C4-2B (cell line): ENCODE measurements at regions not wholly inside any gene's neighbourhood (a gene's known extent, or its start where the extent isn't known, plus 50 kb on each side); places are given as distances from the start of the nearest gene placed in this dataset.

Experiments used
- CTCF ChIP-seq: fragments of 450-650 bp; conservative IDR thresholded peaks from 2 replicates; pipeline ENCODE4 v1.5.1; 2017; ENCODE audit warnings: mild to moderate bottlenecking
- ZFX ChIP-seq: fragments of 450-650 bp; IDR thresholded peaks from 2 replicates; pipeline ENCODE4 v1.6.1; 2017

GRCh38 chr20:20894753-20895152 lies 182.3 kb upstream of the RALGAPA2 start:
- TF ChIP-seq CTCF (no peak), ZFX (no peak)
